Dermis microvascular lymphatic vessel endothelial cell (primary cell): ENCODE measurements at regions not wholly inside any gene's neighbourhood (a gene's known extent, or its start where the extent isn't known, plus 50 kb on each side); places are given as distances from the start of the nearest gene placed in this dataset.

ENCODE experiments used
- DNase-seq, 2 donors: peaks; one replicate each; pipeline versions ENCODE4 v3.0.0 to v3.0.0-alpha.2; 2010; ENCODE audit warnings: low read depth in 2 of 2

DNA sequence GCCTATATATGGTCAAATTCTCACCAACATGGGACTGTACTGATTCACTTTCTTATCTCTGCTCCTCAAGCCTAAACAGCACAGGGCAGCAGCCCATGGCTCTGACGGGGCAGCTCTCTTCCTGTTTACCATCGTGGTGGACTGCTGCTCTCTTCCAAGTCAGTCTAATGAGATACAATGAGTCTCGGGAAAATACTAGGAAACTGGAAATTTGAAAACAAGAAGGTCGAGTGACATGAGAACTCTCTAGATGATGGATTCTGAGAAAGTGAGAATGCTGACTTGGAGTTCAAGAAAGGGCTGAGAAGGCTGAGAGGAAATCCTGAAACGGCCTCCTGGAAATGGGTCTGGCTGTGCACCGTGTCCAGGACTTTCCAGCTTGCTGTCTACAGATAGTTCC is 122.8 kb upstream of the ARGLU1 start:
- peak in 1 of 2 donors; percentile 84 for DNase-seq

DNA sequence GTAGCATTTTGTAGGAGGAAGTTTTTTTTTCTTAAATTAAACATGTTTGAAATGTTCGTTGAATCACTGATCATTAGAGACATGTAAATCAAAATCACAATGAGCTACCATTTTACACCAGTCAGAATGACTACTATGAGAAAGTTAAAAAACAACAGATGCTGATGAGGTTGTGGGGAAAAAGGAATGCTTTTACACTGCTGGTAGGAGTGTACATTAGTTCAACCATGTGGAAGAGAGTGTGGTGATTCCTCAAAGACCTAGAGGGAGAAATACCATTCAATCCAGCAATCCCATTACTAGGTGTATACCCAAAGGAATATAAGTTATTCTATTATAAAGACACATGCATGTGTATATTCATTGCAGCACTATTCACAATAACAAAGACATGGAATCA is 122.0 kb upstream of the ARGLU1 start:
- DNase-seq: no peak

DNA sequence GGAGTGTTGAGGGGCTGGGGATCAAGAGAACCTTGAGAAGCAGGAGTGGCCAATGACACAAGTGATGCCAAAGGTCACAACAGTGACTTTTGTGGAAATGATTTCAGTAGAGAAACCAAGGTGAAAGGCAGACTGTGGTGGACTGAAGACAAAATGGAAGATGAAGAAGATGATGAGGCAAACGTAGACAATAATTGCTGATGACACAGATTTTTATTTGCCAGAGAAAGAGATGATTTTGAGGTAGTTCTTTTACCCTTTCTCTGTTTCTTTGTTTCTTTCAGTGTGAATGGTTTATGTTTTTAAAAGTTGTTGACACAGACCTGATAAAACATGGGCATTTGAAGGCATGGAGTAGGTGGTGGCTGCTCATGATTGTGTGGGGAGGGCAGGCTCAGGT is 121.0 kb upstream of the ARGLU1 start:
- DNase-seq: no peak

DNA sequence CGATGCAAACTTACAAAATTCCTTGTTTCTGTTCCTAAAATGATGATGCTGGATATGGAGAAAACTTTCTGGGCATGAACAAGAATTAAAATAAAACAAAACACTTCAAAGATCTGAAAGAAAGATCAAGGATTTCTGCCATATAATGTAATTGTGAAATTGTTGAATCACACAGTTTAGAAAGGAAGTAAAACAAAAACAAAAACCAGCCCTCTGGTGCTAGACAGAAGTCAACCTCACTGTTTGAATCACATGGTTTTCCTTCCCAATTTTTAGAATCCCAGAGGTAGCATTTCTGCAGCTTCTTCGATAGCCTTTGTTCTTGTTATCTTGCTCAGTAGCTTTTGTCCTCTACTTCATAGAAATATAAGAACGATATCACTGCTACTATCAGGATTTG is 118.2 kb upstream of the ARGLU1 start:
- DNase-seq: no peak

DNA sequence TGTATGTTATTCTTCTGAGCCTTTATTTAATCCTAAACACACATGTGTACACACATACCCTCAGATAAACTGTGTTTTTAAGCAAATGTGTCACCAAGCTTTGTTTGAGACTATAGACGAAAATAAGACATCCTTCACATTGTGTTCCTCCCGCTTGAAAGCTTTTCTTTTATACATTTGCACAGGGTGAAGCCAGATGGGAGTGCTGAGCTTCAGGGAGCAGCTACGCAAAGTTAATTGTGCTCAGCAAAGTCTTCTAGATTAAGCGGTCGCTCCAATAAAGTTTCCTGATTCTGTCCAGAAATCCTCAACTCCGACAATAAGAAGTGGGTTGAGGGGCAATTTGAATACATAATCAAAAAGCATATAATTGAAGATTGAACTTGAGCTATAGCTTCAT is 117.2 kb upstream of the ARGLU1 start:
- no peak for DNase-seq

DNA sequence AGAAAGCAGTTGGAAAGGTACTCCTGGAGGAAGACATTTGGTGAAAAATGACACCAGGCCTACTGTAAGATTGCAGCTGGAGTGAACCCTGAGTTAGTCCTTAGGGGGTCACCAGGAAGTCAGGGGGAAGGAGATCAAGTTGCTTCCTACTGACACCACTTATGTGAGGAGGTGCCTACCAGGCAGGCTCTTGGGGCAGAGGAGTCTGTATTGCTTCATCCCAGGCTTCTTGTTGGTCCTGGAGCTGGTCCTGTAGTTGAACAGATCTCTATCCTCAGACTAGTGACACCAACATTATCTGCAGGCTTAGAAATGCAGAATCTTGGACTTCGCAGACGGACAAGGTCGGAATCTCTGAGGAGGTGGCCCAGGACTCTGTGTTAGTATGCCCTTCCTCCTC is 116.0 kb upstream of the ARGLU1 start:
- no peak for DNase-seq

DNA sequence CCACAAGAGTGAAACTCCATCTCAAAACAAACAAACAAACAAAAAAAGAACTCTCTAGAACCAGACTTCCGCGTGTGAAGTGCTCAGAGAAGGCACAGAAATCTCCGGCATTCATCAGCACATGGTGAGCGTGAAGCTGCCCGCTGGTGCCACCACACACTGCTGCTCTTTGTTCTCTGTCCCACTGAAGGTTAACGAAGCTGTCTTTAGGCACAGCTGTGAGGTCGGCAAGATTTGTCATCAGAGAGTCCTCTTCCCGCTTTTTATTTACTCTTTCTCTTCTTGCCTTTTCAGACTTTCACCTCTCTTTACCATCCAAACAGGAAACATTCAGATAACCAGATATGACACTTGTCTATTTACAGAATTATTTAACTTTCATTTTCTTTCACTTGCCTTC is 115.2 kb upstream of the ARGLU1 start:
- no peak for DNase-seq

DNA sequence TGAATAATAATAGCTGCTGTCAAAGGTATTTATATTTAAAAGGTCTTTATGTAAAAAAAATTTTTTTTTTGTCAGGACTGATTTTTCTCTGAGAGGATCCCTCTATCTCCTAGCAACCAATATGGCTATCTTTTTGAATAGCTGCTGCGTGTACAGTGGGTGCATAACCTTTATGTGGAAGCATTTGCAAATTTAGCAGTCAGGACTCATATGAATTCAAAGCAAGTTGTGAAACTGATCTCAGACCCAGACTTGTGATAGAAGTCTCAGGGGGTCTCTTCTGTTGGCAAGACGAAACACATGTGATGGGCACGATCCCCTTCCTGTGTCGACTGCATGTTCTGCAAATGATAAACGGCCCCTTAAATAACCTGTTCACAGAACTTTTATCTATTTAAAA is 114.1 kb upstream of the ARGLU1 start:
- no peak for DNase-seq

DNA sequence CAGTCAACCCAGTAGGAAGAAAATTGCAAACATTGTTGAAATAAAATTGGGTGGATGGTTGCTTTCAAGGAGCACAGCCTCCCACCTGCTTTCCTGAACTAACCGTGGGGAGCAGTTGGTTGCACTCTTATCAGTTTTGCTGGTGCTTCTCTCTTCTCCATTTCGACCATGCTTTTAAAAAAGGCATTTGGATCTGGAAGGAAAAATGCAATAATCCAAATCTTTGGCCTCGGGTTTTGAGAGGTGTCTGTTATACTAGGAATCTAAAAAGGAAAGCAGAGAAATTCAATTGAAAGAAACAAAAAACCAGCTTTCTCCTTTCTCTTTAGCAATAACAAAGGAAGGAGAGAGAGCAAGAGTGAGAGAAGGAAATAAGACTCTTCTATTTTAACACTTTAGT is 113.6 kb upstream of the ARGLU1 start:
- no peak for DNase-seq

DNA sequence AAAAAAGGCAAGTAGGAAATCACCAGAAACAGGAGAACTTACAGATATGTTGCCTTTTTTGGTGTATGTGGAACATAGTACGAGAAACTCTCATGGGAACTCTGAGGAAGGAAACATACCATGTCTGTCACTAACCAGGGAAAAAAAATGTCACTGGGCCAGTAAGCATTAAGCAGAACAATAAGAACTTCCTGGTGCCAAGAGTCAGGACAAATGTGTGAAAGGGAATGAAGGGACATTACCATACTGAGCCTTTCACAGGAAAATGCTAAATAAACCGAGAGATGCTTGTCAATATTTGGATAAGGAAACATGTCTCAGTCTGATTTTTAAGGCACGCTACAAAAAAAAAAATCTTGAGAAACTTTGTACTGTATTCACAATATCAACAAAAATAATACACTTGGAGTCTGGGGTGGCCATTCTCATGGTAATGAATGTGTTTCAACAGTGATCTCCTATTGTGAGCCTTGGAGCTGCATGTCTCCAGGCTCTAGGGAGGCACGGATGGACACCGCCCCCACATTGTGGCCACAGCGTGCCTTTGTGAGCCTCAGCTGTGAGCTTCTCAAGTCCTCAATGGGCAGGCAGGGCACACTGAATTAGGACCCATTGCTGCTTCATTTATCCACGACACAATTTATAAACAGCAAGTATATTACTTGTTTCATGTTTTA is 113.0 kb upstream of the ARGLU1 start:
- DNase-seq: peak; percentile 85 to 89

DNA sequence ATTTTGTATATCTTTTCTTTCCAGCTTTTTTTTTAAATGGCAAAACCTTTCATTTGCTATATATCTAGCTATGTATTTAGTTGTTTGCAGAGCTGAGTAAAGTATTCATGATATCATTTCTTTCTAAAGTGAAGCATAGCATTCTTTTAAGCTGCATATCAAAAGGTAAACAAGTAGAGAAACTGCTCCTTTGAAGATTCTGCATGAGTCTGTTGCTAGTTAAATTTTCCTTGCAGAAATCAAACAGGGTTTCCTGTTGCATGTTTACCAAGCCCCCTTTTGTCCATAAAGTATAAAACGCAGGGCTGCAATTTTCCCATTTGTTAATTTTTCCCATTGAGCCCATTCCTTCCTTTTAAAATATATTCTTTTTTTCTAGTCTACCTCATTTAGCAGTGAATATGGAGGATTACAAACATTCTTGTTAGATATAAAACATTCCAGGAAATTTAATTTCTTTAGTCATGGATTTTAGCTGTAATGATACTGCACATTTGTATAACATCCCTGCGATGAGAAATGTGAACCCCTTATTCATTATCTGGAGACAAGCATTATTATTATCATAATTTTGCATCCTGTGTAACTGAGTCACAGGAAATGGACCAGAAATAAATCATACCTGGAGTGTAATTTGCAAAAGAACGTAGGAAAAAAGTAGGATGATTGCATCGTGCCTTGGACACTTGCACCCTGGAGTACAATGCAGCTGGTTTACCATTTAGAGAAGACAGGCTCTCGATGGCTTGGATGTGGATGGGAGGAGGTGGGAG is 110.9 kb upstream of the ARGLU1 start:
- peak in 1 of 2 donors; percentile 29 for DNase-seq

DNA sequence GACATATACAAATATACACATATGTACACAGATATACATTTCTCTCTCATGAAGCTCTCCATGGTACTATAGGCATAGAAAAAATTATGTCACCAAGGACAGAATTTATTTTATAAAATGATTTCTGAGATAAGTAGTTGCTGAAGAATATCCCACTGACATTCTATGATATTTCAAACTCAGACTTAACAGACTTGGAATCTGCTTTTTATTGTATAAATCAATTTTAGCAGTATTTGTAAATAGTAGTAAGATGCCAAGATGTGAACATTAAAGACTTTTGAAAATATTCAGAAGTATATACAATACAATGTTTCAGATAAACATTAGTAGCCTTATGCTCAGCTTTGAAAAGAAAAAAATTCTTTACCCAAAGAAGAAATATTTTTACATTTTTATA is 107.4 kb upstream of the ARGLU1 start:
- DNase-seq: no peak

DNA sequence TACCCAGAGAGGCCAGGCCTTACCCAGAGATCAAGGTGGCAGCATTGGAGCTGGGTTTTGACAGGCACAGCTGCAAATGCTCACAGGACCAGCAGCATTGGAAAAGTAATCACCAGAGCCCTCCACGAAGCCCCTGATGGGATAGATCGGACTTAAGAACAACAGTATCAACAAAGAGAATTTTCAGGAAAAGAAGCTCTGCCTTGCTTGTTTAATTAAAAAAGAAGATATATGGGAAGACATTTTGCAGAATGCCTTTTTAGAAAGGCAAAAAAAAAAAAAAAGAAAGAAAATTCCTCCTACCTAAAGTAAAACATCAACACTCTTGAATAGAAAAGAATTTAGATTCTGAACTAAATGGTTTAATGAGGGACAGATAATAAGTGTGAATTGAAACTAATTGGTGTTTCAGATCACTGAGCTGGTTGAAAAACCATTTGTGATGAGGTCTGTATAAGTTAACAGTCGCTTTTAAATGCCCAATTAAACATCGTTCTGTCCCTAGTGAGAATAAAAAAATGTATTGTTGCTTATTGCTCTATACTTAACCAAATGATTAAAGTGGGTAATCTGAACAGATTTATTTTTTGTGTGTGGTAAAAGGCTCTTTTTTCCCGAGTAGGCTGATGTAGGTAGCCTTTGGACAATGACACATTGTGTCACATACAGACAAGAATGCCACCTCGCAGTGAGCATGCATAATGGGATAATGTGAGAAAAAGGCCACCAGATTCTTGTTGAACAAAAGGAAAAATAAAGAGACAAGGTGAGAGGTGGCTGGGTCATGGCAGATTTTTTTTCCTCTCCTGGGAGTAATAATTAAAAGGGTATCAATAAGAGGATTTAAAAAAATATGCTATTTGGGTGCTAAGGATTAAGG is 93.0 kb upstream of the ARGLU1 start:
- no peak for DNase-seq

DNA sequence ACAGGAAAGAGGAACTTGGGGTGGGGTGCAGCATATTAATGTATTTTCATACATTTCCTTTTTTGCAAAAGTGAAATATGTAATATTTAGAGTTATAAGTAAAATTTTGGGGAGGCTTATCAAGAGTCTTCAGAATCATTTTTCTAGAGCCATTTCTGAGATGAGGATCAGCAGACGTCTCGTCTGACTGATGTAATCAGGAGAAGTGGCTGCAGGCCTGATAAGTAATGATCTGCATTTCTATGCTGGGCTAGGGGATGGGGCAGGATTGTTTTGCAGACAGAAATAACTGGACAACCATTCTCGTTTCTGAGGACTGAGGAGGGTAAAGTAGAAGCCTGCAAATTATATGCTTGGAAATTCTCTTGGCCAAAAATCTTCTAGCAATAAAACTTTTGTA is 89.2 kb upstream of the ARGLU1 start:
- DNase-seq: no peak

DNA sequence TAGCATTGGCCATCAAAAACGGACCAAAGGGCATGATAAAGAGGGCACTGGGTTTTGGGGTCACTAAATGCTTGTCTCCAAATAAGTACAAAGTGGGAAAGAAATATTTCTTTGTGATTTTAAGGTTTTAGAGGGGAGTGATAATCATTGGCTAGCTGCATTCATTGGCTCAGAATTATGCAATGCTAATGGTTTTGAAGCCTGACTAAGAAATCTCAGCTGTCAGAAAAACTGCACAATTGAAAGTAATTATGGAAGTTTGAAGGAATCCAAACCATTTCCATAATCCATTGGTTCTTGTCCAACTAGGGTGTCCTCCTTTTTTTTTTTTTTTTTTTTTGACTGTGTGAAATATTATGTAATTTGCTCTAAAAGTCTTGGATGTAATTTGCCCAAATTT is 88.2 kb upstream of the ARGLU1 start:
- DNase-seq: no peak

DNA sequence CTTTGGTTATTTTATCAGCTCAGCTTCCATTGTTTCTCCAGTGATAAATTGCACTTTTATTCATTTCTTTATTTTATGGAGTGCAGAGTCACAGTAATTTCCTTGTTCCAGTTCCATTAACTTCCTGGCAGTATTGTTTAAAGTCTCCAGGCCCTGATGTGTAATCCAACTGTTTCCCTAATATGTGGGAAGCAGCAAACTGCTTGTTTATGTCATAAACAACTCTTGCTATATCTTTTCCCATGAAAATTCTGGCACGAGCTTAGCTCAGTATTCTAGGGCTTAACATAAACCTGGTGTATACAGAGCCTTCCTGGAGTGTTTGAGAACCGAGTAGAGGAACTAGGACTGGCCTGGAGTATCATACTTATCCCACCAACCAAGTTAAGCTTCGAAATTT is 83.5 kb upstream of the ARGLU1 start:
- DNase-seq: peak; percentile 25 to 79

DNA sequence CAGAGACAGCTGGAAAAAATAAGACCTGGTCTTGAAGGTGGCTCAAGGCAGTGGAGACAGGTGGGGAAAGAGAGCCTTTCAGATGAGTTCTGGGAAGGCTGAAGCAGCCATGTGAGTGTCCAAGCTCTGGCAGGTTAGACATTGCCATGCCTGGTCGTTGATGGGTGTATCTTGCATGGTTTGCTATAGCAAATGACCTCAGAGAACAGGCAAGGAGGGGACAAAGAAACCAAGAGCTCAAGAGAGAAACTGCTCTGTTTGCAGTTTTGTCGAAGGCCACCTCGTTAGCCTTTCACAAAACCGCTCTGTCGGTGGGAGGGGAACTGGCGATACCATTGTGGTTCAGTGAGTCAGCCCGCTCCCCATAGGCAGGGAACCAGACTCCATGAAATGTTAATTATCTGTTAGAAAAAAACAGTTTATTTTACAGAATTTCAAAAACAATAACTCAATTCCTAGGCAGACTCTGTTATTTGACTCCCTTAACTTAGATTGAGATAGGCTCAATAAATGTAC is 82.8 kb upstream of the ARGLU1 start:
- no peak for DNase-seq

DNA sequence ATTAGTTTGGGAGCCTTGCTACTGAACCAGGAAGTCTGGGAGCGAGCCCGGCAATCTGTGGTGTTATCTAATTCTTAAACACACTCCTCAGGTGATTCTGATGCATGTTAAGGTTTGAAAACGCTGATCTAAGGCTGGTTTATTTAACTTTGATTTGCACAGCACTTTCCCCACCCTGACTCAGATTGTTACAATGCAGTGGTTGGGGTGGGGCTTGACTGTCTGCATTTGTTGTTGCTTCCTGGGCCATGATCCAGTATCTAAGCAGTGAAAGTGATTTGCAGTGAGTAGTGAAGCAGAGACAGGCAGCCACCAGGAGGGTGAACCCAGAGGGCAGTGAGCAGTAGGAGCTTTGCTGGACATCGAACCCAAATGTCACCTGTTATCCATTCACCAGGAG is 81.6 kb upstream of the ARGLU1 start:
- DNase-seq: no peak

DNA sequence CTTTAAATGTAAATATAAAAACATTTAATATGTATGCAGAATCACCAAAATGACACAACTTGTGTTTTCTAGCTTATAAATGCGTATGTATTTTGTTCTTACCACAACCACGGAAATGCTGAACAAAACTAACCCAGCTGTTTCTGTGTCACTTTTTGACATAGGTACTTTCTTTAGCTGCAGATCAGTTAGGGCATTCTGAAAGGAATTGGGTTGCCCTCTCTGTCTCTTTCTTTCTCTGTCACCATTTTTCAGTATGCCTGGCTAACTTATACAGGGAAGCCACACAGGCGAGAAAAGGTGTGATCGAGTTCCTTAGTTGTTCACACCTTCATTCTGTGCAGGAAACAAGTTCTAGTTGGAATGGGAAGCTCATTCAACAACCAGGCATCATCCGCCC is 72.6 kb upstream of the ARGLU1 start:
- DNase-seq: no peak

DNA sequence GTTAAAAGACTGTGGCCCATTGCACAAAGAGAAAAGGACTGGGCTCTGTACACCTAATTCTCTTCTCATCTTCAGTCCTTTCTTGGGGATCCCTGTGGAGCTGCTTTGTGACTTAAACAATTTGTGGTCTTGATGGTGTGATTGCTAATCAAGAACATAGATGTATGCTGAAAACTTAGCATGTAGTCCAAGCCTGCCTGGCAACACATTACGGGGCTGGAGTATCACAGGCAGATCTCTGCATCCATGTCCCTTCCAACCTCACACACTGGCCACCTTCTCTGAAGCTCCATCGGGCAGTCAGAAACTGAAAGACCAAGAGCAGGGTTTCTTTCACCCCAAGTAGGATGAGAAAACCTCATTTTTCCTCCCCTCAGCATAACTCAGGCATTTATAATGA is 69.6 kb upstream of the ARGLU1 start:
- DNase-seq: no peak

DNA sequence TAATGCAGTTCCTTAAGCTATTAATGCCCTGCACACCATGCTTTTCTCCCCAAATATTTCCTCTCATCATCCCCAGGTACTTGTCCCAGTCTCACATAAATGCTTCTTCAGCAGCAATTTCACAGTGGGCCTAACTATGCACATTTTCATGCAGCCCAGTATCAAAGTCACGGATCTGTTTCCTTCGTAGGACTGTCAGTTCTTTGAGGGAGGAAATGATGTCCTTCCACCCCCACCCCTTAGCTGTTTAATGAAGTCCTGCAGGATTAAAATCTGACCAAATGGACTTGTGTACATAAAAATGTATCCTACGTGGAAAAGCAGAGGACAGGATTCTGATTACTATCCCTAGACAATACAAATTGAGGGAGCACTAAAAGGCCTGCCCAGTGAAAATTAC is 68.6 kb upstream of the ARGLU1 start:
- no peak for DNase-seq

DNA sequence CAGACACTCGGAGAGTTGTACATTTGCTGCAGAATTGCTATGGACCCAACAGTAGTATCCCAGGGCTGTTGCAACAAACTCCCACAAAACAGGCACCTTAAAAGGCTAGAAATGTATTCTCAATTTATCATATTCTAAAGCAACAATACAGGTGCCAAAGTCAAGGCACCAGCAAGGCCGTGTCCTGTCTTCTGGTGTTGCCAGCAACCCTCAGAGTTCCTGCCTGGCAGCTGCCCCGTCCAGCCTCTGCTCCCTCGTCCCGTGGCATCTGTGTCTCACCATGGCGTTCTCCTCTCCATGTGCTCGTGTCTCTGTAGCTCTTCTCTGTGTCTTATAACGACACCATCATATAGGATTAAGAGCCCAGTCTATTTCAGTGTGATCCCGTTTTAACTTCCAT is 67.7 kb upstream of the ARGLU1 start:
- DNase-seq: no peak
